Activated CD8-positive, alpha-beta memory T cell treated with anti-CD3 and anti-CD28 coated beads, Interleukin-2, amount 50 U/mL, for 4 hours (primary cell): ENCODE measurements at regions not wholly inside any gene's neighbourhood (a gene's known extent, or its start where the extent isn't known, plus 50 kb on each side); places are given as distances from the start of the nearest gene placed in this dataset.
"Not testable (repeated sequence)": the region's sequence is repeated elsewhere in the genome, so short reads cannot be mapped to it uniquely, and the experiment has no call there.

ENCODE experiments used
- DNase-seq: peaks from one replicate; pipeline ENCODE4 v3.0.0-alpha.2; 2020

GRCh38 chr9:30244877-30245276 is 2139.6 kb upstream of the ACO1 start:
- DNase-seq = no peak

GRCh38 chr9:30250872-30251271 is 2133.6 kb upstream of the ACO1 start:
- no peak for DNase-seq

GRCh38 chr9:30258094-30258493 is 2126.3 kb upstream of the ACO1 start:
- DNase-seq = no peak

- no peak for DNase-seq
Observed at GRCh38 chr9:30280229-30280900, 2104.1 kb upstream of the ACO1 start.

- DNase-seq = no peak
Observed at GRCh38 chr9:30289435-30289834, 2095.0 kb upstream of the ACO1 start.

GRCh38 chr9:30292026-30292425 is 2092.4 kb upstream of the ACO1 start:
- DNase-seq = not testable (repeated sequence)

GRCh38 chr9:30293231-30293630 is 2091.2 kb upstream of the ACO1 start:
- no peak for DNase-seq

- no peak for DNase-seq
Observed at GRCh38 chr9:30299126-30299780, 2085.2 kb upstream of the ACO1 start.

GRCh38 chr9:30301271-30301963 is 2083.0 kb upstream of the ACO1 start:
- DNase-seq = no peak

- DNase-seq = no peak
Observed at GRCh38 chr9:30310711-30311110, 2073.7 kb upstream of the ACO1 start.

GRCh38 chr9:30329431-30329830 is 2055.0 kb upstream of the ACO1 start:
- DNase-seq = no peak

GRCh38 chr9:30348904-30349303 is 2035.5 kb upstream of the ACO1 start:
- no peak for DNase-seq

- no peak for DNase-seq
Observed at GRCh38 chr9:30349526-30350513, 2034.6 kb upstream of the ACO1 start.

GRCh38 chr9:30356221-30356620 is 2028.2 kb upstream of the ACO1 start:
- DNase-seq = no peak

- DNase-seq = no peak
Observed at GRCh38 chr9:30362373-30362772, 2022.1 kb upstream of the ACO1 start.

GRCh38 chr9:30366140-30366539 is 2018.3 kb upstream of the ACO1 start:
- DNase-seq = not testable (repeated sequence)

- DNase-seq = no peak
Observed at GRCh38 chr9:30382271-30382670, 2002.2 kb upstream of the ACO1 start.

- DNase-seq = no peak
Observed at GRCh38 chr9:30410273-30410672, 1974.2 kb upstream of the ACO1 start.

- DNase-seq = no peak
Observed at GRCh38 chr9:30411571-30411970, 1972.9 kb upstream of the ACO1 start.

- no peak for DNase-seq
Observed at GRCh38 chr9:30459156-30459555, 1925.3 kb upstream of the ACO1 start.

GRCh38 chr9:30476826-30477225 is 1907.6 kb upstream of the ACO1 start:
- DNase-seq = no peak

GRCh38 chr9:30478684-30479083 is 1905.8 kb upstream of the ACO1 start:
- no peak for DNase-seq

GRCh38 chr9:30482499-30482898 is 1901.9 kb upstream of the ACO1 start:
- no peak for DNase-seq
